GM12878 (cell line): ENCODE measurements at regions not wholly inside any gene's neighbourhood (a gene's known extent, or its start where the extent isn't known, plus 50 kb on each side); places are given as distances from the start of the nearest gene placed in this dataset.

Experiments used
- ATAC-seq: fragments of 200-7000 bp; cut with Tn5 transposase; 3 replicates; pipeline ENCODE4 v1.9.1; 2020; ENCODE audit warnings: mild to moderate bottlenecking, moderate library complexity
- BruUV-seq: library from RNA; stranded (reverse); fragments of 400-500 nt; replicated peaks from 2 replicates; lab custom pipeline; 2021; lab: Mats Ljungman, UMichigan
- CTCF ChIA-PET: fragments of 300-600 bp; sonication (Branson Sonifier 250); formaldehyde crosslinking; extraction: SDS; loops from one replicate; lab custom pipeline; 2021; ENCODE audit warnings: inconsistent platforms; lab: Yijun Ruan, JAX
- POLR2A ChIA-PET: fragments of 350-600 bp; formaldehyde crosslinking; extraction: SDS; loops from one replicate; lab custom pipeline; 2021; ENCODE audit warnings: inconsistent platforms; lab: Charles Lee
- RAD21 ChIA-PET: fragments of 300-600 bp; sonication (Branson Sonifier 250); formaldehyde crosslinking; loops from one replicate; lab custom pipeline; 2023; ENCODE audit warnings: antibody characterized with exemption; ENCODE audit not compliant: unreplicated experiment; lab: Charles Lee
- SMC1A ChIA-PET: fragments of 300-600 bp; sonication (Branson Sonifier 250); formaldehyde crosslinking; loops from one replicate; lab custom pipeline; 2023; ENCODE audit not compliant: unreplicated experiment, uncharacterized antibody; lab: Charles Lee
- DNase-seq: peaks from one replicate; pipeline ENCODE4 v3.0.0-alpha.2; 2011; ENCODE audit warnings: low read depth, low spot score
- FAIRE-seq: peaks from 3 replicates; lab custom pipeline; 2011; peaks lifted over from hg19 to GRCh38; lab: Jason Lieb, UNC
- H2AFZ ChIP-seq: 2 replicates; pipeline ENCODE4 v1.6.0; 2011; ENCODE audit warnings: low read depth, low read length, control low read depth; ENCODE audit not compliant: control insufficient read depth
- H3K27ac ChIP-seq: 2 replicates; pipeline ENCODE4 v1.5.1; 2011; ENCODE audit warnings: control low read depth; ENCODE audit not compliant: control insufficient read depth, insufficient read depth
- H3K27me3 ChIP-seq, 2 experiments: replicated peaks in 1 of 2; 2 replicates each; pipeline versions ENCODE4 v1.6.0 to v1.6.1; 2011; ENCODE audit warnings: low read length in 1 of 2; ENCODE audit not compliant: control insufficient read depth in 2 of 2, insufficient read depth in 2 of 2
- H3K36me3 ChIP-seq, 2 experiments: 2 replicates each; pipeline ENCODE4 v1.5.1; 2011; ENCODE audit warnings: low read length in 1 of 2; ENCODE audit not compliant: control insufficient read depth in 2 of 2, insufficient read depth in 2 of 2
- H3K4me1 ChIP-seq: 2 replicates; pipeline ENCODE4 v1.6.1; 2011; ENCODE audit warnings: mild to moderate bottlenecking, low read length, moderate library complexity, mixed read lengths; ENCODE audit not compliant: control insufficient read depth, insufficient read depth
- H3K4me2 ChIP-seq: 2 replicates; pipeline ENCODE4 v1.6.0; 2011; ENCODE audit warnings: control low read depth; ENCODE audit not compliant: control insufficient read depth, insufficient read depth
- H3K4me3 ChIP-seq: fragments of 200-600 bp; sonication (generic); 2 replicates; pipeline ENCODE4 v1.5.1; 2016
- H3K79me2 ChIP-seq: 2 replicates; pipeline ENCODE4 v1.6.0; 2011; ENCODE audit warnings: low read length; ENCODE audit not compliant: control insufficient read depth, insufficient read depth
- H3K9ac ChIP-seq: 2 replicates; pipeline ENCODE4 v1.8.0; 2011; ENCODE audit warnings: low read length, control low read depth, mixed read lengths; ENCODE audit not compliant: control insufficient read depth, insufficient read depth
- H3K9me3 ChIP-seq: replicated peaks from 3 replicates; pipeline ENCODE4 v1.5.1; 2011; ENCODE audit warnings: mild to moderate bottlenecking, low read length; ENCODE audit not compliant: control insufficient read depth, insufficient read depth
- H4K20me1 ChIP-seq: 2 replicates; pipeline ENCODE4 v1.6.0; 2011; ENCODE audit not compliant: control insufficient read depth, insufficient read depth
- EED ChIP-seq: sonication (generic); IDR thresholded peaks from 2 replicates; pipeline ENCODE4 v1.6.1; 2016; ENCODE audit warnings: antibody characterized with exemption, low read depth
- FOXM1 ChIP-seq: IDR thresholded peaks from 2 replicates; pipeline ENCODE4 v1.6.1; 2012; ENCODE audit warnings: low read depth, mild to moderate bottlenecking, inconsistent platforms, low read length, moderate library complexity
- GABPA ChIP-seq: IDR thresholded peaks from 2 replicates; pipeline ENCODE4 v1.6.1; 2014; ENCODE audit warnings: antibody characterized with exemption, low read depth, mild to moderate bottlenecking, inconsistent platforms
- SUZ12 ChIP-seq: fragments of 200-600 bp; sonication (generic); IDR thresholded peaks from one replicate; pipeline ENCODE4 v1.6.1; 2018; ENCODE audit warnings: antibody characterized with exemption, mild to moderate bottlenecking; ENCODE audit not compliant: unreplicated experiment
- ZNF384 ChIP-seq: IDR thresholded peaks from 2 replicates; pipeline ENCODE4 v1.6.1; 2012; ENCODE audit warnings: low read depth, mild to moderate bottlenecking, low read length, improper control_type of control experiment, borderline replicate concordance
- ZZZ3 ChIP-seq: IDR thresholded peaks from 2 replicates; pipeline ENCODE4 v1.6.1; 2011; ENCODE audit warnings: low read depth; ENCODE audit not compliant: control insufficient read depth, insufficient read length
- WGBS: methylation state at CpG from one replicate; pipeline ENCODE4 v1.1.6; 2016; ENCODE audit warnings: low lambda C conversion rate; ENCODE audit not compliant: insufficient replicate concordance, insufficient coverage; ENCODE audit errors: missing lambda C conversion rate; 5-methylcytosine and 5-hydroxymethylcytosine counted together
- in situ Hi-C: fragments of 300-500 bp; cut with MboI; formaldehyde crosslinking; loops from 9 replicates; pipeline ENCODE4 v1.14.3; 2018; ENCODE audit warnings: mixed read lengths
- intact Hi-C: fragments of 100-400 bp; cut with micrococcal nuclease; formaldehyde crosslinking; loops from one replicate; pipeline ENCODE4 v1.14.2; 2022; ENCODE audit not compliant: unreplicated experiment
- TF ChIP-seq, protein P1 (sequence below): fragments of 450-650 bp; IDR thresholded peaks from 2 replicates; pipeline ENCODE4 v1.6.1; 2014; ENCODE audit warnings: mild to moderate bottlenecking
- TF ChIP-seq, protein P2 (sequence below): IDR thresholded peaks from 2 replicates; pipeline ENCODE4 v1.6.1; 2012; ENCODE audit warnings: low read depth, low read length, improper control_type of control experiment
- TF ChIP-seq, protein P3 (sequence below): IDR thresholded peaks from 2 replicates; pipeline ENCODE4 v1.6.1; 2012; ENCODE audit warnings: mild to moderate bottlenecking, low read depth, low read length

DNA sequence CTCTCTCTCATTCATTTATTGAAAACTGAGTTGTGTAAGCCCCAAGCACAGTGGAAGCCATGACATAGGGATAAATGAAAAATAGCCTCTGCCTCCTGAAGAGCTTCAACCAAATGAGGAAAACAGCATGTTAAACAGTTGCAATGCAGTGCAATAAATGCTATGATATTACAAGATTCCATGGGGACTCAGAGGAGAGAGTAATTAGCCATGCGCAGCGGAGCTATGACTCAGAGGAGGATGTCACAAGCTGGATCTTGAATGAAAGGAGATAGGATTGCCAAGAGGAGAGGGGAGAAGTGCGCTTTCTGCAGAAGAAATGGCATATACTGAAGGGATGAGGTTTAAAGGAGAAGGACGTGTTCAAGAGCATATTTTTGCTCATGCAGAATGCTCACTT lies 231.3 kb upstream of the PLXNA2 start:
- BruUV-seq: no TSS peak
- intact Hi-C loops: no loop called here
- ATAC-seq (no peak), FAIRE-seq (no peak), DNase-seq (no peak)
- Histone ChIP-seq H3K27me3 (no peaks in the 10 kb centered on the region; a peak in 1 of 4 replicates), H3K9me3 (no peaks in the 10 kb centered on the region), H3K79me2 (no peaks in the 10 kb centered on the region), H3K4me1 (no peaks in the 10 kb centered on the region), H3K9ac (no peak overlapping the region), H4K20me1 (no peaks in the 10 kb centered on the region; the same call in 1 of the 2 replicates), H3K4me2 (no peak overlapping the region), H3K27ac (no peak overlapping the region), H2AFZ (no peak overlapping the region), H3K36me3 (no peaks in the 10 kb centered on the region), H3K4me3 (no peak overlapping the region)
- POLR2A ChIA-PET: no interaction called here
- 21% methylated on average over 4 of the region's 4 CpGs for WGBS
- SMC1A ChIA-PET: no interaction called here
- TF ChIP-seq GABPA: no peak
- TF ChIP-seq, protein P1, sequence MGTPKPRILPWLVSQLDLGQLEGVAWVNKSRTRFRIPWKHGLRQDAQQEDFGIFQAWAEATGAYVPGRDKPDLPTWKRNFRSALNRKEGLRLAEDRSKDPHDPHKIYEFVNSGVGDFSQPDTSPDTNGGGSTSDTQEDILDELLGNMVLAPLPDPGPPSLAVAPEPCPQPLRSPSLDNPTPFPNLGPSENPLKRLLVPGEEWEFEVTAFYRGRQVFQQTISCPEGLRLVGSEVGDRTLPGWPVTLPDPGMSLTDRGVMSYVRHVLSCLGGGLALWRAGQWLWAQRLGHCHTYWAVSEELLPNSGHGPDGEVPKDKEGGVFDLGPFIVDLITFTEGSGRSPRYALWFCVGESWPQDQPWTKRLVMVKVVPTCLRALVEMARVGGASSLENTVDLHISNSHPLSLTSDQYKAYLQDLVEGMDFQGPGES: no peak
- TF ChIP-seq, protein P2, sequence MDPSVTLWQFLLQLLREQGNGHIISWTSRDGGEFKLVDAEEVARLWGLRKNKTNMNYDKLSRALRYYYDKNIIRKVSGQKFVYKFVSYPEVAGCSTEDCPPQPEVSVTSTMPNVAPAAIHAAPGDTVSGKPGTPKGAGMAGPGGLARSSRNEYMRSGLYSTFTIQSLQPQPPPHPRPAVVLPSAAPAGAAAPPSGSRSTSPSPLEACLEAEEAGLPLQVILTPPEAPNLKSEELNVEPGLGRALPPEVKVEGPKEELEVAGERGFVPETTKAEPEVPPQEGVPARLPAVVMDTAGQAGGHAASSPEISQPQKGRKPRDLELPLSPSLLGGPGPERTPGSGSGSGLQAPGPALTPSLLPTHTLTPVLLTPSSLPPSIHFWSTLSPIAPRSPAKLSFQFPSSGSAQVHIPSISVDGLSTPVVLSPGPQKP: no peak
- no peak for TF ChIP-seq ZNF384
- no peak for TF ChIP-seq SUZ12
- no peak for TF ChIP-seq EED
- TF ChIP-seq, protein P3, sequence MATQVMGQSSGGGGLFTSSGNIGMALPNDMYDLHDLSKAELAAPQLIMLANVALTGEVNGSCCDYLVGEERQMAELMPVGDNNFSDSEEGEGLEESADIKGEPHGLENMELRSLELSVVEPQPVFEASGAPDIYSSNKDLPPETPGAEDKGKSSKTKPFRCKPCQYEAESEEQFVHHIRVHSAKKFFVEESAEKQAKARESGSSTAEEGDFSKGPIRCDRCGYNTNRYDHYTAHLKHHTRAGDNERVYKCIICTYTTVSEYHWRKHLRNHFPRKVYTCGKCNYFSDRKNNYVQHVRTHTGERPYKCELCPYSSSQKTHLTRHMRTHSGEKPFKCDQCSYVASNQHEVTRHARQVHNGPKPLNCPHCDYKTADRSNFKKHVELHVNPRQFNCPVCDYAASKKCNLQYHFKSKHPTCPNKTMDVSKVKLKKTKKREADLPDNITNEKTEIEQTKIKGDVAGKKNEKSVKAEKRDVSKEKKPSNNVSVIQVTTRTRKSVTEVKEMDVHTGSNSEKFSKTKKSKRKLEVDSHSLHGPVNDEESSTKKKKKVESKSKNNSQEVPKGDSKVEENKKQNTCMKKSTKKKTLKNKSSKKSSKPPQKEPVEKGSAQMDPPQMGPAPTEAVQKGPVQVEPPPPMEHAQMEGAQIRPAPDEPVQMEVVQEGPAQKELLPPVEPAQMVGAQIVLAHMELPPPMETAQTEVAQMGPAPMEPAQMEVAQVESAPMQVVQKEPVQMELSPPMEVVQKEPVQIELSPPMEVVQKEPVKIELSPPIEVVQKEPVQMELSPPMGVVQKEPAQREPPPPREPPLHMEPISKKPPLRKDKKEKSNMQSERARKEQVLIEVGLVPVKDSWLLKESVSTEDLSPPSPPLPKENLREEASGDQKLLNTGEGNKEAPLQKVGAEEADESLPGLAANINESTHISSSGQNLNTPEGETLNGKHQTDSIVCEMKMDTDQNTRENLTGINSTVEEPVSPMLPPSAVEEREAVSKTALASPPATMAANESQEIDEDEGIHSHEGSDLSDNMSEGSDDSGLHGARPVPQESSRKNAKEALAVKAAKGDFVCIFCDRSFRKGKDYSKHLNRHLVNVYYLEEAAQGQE: no peak
- TF ChIP-seq FOXM1: no peak
- TF ChIP-seq ZZZ3: no peak
- CTCF ChIA-PET: no interaction called here
- RAD21 ChIA-PET: no interaction called here
- in situ Hi-C loops: no loop called here
